Cardiac fibroblast (primary cell): ENCODE measurements at regions not wholly inside any gene's neighbourhood (a gene's known extent, or its start where the extent isn't known, plus 50 kb on each side); places are given as distances from the start of the nearest gene placed in this dataset.

Experiments
- DNase-seq, 2 donors: peaks; one replicate each; pipeline versions ENCODE4 v3.0.0 to v3.0.0-alpha.2; 2010; ENCODE audit warnings: low read depth in 2 of 2
- H3K4me3 ChIP-seq, 2 donors: replicated peaks in 1 of 2; 1 replicate in 1 of 2; 2 replicates in 1 of 2; pipeline ENCODE4 v1.5.1; 2011; ENCODE audit warnings: low read depth in 2 of 2, low read length in 2 of 2, mild to moderate bottlenecking in 2 of 2, moderate library complexity in 1 of 2
- TF ChIP-seq, protein P1 (sequence below): IDR thresholded peaks from one replicate; pipeline ENCODE4 v1.5.1; 2011; ENCODE audit warnings: low read depth, mild to moderate bottlenecking, low read length, inconsistent platforms

DNA sequence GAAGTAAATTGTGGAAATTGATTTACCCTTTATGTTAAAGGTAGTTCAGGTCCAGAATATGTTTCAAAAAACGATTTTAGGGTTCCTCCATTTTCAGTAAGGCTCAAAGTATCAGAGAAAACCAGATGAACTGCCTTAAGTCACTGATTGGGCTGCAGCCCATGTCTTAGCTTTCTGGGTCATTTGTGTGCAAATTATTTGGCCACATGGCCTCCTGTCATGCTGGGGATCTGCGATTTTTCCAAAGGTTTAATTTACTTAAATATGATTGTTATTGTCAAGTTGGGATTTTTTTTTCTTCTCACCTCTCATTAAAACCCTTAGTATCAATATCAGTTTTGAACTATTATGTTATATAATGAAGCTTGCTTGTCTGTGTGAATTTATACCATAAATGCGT, 135.9 kb upstream of the DPYD start:
- H3K4me3 ChIP-seq, result no peak overlapping the region
- TF ChIP-seq, protein P1, sequence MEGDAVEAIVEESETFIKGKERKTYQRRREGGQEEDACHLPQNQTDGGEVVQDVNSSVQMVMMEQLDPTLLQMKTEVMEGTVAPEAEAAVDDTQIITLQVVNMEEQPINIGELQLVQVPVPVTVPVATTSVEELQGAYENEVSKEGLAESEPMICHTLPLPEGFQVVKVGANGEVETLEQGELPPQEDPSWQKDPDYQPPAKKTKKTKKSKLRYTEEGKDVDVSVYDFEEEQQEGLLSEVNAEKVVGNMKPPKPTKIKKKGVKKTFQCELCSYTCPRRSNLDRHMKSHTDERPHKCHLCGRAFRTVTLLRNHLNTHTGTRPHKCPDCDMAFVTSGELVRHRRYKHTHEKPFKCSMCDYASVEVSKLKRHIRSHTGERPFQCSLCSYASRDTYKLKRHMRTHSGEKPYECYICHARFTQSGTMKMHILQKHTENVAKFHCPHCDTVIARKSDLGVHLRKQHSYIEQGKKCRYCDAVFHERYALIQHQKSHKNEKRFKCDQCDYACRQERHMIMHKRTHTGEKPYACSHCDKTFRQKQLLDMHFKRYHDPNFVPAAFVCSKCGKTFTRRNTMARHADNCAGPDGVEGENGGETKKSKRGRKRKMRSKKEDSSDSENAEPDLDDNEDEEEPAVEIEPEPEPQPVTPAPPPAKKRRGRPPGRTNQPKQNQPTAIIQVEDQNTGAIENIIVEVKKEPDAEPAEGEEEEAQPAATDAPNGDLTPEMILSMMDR, result no peak
- no peak for DNase-seq

DNA sequence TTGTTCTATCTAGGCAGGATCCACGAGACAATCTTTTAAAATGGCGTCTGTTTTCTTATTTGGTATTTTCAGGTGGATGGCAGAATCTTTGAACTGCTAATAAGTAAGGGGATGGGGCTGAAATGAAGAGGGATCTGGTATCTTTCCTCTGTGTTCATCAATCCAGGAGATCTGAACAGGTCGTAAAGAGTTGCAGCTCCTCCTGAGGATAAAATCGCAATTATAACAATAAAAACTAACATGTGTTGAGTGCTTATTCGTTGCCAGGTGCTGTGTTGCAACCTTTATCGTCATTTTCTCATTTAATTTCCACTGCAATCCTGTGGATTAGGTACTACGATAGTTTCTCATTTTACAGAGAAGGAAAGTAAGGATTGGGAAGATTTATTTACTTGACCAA, 134.6 kb upstream of the DPYD start:
- TF ChIP-seq, protein P1, result no peak
- H3K4me3 ChIP-seq, result no peak overlapping the region
- DNase-seq, result no peak

DNA sequence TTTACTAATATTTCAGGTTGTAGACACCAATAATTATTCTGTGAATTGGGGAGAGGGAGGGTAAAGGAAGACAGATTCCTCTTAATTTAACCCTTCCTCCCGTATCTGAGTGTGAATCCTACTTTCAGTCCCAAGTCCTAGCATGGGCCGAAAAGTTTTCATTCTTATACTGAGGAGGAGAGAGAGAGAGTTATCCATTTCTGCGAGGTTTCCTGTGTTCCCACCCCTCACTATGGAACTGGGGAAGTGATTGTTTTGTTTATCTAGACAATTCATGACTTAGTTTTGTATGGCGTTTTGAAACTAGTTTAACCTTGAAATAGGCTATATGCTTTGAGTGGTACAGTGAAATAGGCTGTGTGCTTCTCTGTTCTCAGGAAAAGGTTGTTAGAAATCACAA, 134.0 kb upstream of the DPYD start:
- peak overlapping the region in 1 of 2 donors; percentile 34 for H3K4me3 ChIP-seq
- DNase-seq, result no peak

DNA sequence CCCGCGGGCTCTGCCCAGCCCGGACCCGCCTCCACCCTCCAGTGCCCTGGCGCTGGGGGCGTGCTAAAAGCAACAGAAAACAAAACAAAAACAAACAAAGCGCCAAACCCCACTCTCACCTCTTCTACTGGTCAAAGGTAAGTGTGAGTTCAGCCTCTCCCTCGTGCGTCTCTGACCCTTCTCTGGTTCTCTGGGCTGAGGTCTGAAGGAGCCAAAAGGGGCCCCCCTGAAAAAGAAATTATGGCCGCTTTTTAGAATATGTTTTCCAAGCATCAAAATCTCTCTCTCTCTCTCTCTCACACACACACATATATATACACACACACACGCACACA, 133.5 kb upstream of the DPYD start:
- H3K4me3 ChIP-seq, result peak overlapping the region in 1 of 2 donors; percentile 34
- TF ChIP-seq, protein P1, result no peak
- no peak for DNase-seq

More for the DNA sequence above, 134.0 kb upstream of the DPYD start:
- TF ChIP-seq, protein P1, result no peak

DNA sequence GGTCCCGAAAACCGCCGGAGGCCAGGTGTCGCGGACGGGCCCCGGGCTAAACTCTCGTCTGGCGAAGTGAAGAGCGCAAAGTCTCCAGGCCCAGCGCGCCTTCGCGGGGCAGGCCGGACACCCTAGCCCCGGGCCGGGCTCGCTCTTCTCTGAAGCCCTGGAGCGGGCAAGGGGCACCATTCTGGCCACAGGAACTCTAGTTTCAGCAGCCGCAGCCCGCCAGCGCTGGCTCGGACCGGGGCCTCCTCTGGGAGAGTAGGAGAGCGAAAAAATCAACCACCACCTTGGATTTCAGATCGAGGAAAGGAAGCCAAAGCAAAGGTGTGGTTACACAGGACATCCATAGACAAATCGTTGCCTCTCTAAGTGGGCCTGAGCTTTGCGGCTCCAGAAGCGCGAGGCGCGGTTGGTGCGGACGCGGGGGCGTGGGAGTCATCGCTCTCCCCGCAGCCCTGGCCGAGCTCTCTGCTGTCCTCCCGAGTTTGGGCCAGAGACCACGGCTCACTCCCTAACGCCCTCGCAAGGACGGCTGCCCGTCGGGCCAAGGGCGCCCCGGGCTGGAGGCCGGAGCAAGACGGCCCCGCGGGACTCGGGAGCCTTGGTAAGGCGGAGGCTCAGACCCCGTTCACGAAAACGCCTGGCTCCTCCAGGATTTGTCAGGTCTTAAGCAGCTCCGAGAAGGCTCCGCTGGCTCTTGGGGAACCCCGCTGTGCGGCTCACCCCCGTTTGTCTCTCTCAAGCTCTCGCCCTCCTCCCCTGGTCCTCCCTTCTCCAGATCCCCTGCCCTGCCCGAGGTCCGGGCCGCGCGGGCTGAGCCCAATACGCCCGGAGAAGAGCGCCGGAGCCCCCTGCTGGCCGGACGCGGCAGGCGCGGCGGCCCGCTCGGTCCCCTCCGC, 132.9 kb upstream of the DPYD start:
- TF ChIP-seq, protein P1, result peak; percentile 36
- peak; percentile 78 to 83 for DNase-seq
- peak overlapping the region; percentile 29 to 43 for H3K4me3 ChIP-seq

DNA sequence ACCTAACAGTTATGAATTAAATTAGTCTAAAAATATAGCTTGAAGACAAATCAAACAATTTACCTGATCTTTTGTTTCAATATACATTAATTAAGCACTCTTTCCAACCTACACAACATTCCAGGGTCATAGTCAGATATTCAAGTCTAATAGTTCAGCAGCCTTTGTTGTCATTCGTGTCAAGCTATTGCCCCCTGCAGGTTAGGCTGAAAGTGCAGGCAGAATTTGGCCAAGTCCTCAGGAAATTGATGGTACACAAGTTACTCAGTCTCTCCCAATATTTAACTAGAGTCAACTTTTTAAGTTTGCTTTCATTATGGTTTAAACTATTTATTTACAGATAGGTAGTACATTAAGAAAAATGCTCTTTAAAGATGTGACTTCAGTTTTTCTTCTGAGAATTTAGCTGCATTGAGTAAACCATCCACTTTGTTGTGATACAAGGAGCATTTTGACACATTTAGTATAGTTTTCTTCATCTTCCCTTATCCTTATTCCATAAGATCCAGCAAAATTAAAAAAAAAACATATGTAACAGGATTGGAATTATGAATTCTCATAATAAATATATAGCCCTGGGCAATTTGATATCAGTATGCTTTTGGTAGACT, 130.3 kb upstream of the DPYD start:
- TF ChIP-seq, protein P1, result peak; percentile 92
- peak; percentile 87 to 89 for DNase-seq

More for the DNA sequence above, 130.3 kb upstream of the DPYD start:
- H3K4me3 ChIP-seq, result no peak overlapping the region
